Neuron (in vitro differentiated cells): ENCODE measurements at regions not wholly inside any gene's neighbourhood (a gene's known extent, or its start where the extent isn't known, plus 50 kb on each side); places are given as distances from the start of the nearest gene placed in this dataset.
"Not testable (repeated sequence)": the region's sequence is repeated elsewhere in the genome, so short reads cannot be mapped to it uniquely, and the experiment has no call there.

ENCODE experiments used
- H2AFZ ChIP-seq: one replicate; pipeline ENCODE4 v1.6.1; 2013; ENCODE audit warnings: low read depth, mild to moderate bottlenecking, inconsistent platforms, low read length, moderate library complexity
- H3K27me3 ChIP-seq: one replicate; pipeline ENCODE4 v1.6.1; 2013; ENCODE audit warnings: low read length; ENCODE audit not compliant: insufficient read depth
- H3K36me3 ChIP-seq: one replicate; pipeline ENCODE4 v1.6.1; 2013; ENCODE audit warnings: low read length; ENCODE audit not compliant: insufficient read depth
- H3K4me1 ChIP-seq: one replicate; pipeline ENCODE4 v1.6.1; 2013; ENCODE audit warnings: low read length; ENCODE audit not compliant: insufficient read depth
- H3K4me3 ChIP-seq: 2 replicates; pipeline ENCODE4 v1.5.1; 2013; ENCODE audit warnings: mild to moderate bottlenecking, low read length, moderate library complexity
- H3K9me3 ChIP-seq: one replicate; pipeline ENCODE4 v1.6.1; 2013; ENCODE audit warnings: low read length

DNA sequence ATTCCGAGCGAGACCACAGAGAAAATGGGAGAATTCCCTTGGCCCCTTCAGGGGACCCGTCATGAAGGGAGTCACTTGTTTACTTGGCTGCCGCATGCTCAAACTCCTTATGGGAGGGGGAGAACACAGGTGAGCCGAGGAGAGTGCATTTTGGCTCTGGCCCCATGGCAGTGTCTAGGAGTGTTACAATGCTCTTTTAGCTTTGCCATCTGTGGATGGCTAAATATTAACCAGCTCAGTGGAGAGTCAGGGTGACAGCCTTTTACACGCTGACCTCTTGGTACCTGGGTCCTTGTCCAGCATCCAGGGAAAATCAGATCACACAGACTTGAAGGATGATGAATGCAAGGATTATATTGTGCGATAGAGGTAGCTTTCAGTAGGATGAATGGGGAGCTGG is 146.4 kb upstream of the ATXN7L3B start:
- Histone ChIP-seq H3K4me1 (no peaks in the 10 kb centered on the region), H3K4me3 (no peak overlapping the region), H3K9me3 (no peaks in the 10 kb centered on the region), H2AFZ (no peak overlapping the region), H3K36me3 (no peaks in the 10 kb centered on the region), H3K27me3 (no peaks in the 10 kb centered on the region)

DNA sequence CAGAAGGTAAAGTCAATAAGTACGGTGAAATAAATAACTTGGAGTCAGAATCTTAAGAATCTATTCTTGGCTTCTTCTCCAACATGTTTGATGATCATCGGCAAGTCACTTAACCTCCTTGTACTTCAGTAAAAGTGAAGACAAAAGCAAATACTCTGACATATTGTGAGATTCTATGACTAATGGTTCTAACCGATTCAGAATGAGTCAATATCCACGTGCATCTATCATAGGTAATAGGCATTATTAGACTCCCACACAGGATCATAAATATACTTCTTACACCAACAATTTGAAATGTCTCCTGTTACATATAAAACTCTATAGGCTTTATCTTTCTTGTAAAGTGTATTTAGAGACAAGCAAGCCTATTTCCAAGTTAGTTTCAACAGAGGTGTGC is 144.4 kb upstream of the ATXN7L3B start:
- Histone ChIP-seq H3K36me3 (no peaks in the 10 kb centered on the region), H3K4me1 (no peaks in the 10 kb centered on the region), H3K9me3 (no peaks in the 10 kb centered on the region), H2AFZ (no peak overlapping the region), H3K4me3 (no peak overlapping the region), H3K27me3 (no peaks in the 10 kb centered on the region)

DNA sequence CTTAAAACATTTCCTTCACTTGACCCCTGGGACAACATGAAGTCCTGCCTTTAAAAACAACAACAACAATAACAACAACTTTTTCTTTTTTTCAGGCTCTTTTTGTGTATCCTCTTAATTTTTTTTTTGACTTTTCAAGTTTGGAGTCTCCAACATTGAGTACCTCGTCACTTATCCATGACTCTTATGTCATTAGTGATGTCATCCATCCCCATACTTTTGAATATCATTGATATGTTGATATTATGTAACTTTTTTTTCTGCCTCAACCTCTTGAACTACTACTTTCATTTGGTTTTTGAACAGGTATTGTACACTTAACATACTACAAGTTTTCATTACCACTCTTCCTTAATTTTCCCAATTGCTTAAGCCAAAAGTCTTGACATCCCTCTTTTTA is 143.0 kb upstream of the ATXN7L3B start:
- H3K4me1 ChIP-seq: no peaks in the 10 kb centered on the region
- no peaks in the 10 kb centered on the region for H3K27me3 ChIP-seq
- no peaks in the 10 kb centered on the region for H3K9me3 ChIP-seq
- no peak overlapping the region for H2AFZ ChIP-seq
- no peaks in the 10 kb centered on the region for H3K36me3 ChIP-seq
- H3K4me3 ChIP-seq: no peak overlapping the region

DNA sequence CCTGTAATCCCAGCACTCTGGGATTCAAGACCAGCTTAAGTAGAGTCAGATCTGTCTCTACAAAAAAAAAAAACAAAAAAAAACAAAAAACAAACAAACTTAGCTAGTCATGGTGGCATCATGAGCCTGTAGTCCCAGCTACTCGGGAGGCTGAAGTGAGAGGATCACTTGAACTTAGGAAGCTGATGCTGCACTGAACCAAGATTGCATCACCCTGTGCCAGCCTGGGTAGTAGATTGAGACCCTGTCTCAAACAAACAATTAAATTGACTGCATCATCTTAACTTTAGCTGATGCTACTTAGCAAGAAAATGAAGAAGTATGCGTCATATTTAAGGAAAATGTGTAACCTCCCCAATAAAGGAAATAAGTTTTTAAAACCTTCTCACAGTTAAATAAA is 136.6 kb upstream of the ATXN7L3B start:
- no peak overlapping the region for H2AFZ ChIP-seq
- no peaks in the 10 kb centered on the region for H3K4me1 ChIP-seq
- no peak overlapping the region for H3K4me3 ChIP-seq

DNA sequence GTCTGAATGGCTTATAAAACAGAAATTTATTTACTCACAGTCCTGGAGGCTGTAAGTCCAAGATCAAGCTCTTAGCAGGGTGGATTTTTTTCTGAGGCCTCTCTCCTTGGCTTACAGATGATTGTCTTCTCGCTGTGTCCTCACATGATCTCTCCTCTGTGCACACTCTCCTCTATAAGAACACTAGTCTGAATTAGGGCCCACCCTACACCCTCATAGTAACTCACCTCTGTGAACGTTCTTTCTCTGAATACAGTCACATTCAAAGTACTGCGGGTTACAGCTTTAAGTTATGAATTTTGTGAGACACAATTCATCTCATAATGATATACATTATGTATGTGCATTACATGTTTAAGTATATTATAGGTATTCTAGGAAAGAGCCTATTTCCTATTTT is 135.7 kb upstream of the ATXN7L3B start:
- Histone ChIP-seq H2AFZ (no peak overlapping the region), H3K36me3 (no peaks in the 10 kb centered on the region), H3K9me3 (no peaks in the 10 kb centered on the region), H3K4me3 (no peak overlapping the region), H3K27me3 (no peaks in the 10 kb centered on the region), H3K4me1 (no peaks in the 10 kb centered on the region)

More for the DNA sequence above, 136.6 kb upstream of the ATXN7L3B start:
- Histone ChIP-seq H3K9me3 (no peaks in the 10 kb centered on the region), H3K36me3 (no peaks in the 10 kb centered on the region), H3K27me3 (no peaks in the 10 kb centered on the region)

DNA sequence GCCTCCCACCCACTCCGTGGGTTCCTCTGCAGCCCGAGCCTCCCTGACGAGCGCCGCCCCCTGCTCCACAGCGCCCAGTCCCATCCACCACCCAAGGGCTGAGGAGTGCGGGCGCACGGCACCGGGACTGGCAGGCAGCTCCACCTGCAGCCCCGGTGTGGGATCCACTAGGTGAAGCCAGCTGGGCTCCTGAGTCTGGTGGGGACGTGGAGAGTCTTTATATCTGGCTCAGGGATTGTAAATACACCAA is 134.5 kb upstream of the ATXN7L3B start:
- not testable (repeated sequence) for H3K4me3 ChIP-seq, H2AFZ ChIP-seq, H3K36me3 ChIP-seq, H3K27me3 ChIP-seq, H3K4me1 ChIP-seq, H3K9me3 ChIP-seq

DNA sequence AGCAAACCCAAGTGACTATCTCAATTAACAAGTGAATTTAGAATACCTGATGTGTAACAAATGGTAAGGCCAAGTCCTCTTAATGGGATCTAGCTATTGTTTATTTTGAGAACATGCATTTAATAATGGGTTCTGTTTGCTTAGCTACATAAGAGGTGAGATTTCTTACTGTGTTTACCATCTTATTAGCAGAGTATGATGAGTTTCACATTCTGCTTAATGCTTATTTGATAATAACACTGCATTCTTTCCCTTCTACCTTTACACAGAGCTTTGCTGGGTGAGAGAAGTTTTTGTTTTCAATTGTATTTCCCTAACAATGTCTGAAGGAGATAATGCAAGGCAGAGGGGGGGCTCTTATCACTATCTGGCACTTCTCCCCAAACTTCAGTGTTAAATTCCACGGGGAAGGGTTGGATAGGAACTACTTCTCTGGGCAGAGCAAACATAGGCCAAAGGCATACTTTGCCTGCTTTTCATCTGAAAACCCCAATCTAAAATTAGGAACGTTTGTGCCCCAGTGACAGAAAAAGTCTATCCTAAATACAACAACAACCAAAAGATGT is 129.0 kb upstream of the ATXN7L3B start:
- H3K27me3 ChIP-seq: no peaks in the 10 kb centered on the region
- H3K4me1 ChIP-seq: no peaks in the 10 kb centered on the region
- no peak overlapping the region for H2AFZ ChIP-seq
- H3K36me3 ChIP-seq: no peaks in the 10 kb centered on the region
- no peaks in the 10 kb centered on the region for H3K9me3 ChIP-seq
- H3K4me3 ChIP-seq: no peak overlapping the region

DNA sequence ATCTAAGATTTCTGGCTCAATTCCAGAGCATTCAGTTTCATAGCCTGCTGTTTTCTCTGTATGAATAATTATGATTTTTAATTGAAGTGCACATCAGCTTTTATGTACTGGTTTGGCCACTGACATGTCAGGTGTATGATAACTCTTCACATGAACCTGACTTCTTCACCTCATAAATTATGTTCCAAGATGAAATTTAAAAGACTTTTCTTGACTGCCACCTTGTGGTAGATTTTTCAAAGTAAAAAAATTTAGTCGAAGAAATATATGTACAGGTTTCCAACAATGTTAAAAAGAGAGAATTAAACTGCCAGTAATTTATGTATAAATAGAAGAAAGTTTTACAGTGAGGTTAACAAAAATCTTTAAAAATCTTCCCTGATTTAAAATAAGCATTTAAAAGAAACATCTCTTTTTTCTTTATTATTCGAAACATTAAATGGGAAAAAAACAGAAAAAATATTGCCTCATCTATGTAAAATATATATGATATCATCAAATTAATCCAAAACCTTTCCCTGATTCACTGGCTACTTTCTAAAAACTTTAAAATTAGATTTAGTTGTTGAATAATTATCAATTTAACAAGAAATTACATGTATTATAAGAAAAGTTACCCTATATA is 124.9 kb upstream of the ATXN7L3B start:
- no peaks in the 10 kb centered on the region for H3K9me3 ChIP-seq
- H2AFZ ChIP-seq: no peak overlapping the region
- H3K4me3 ChIP-seq: no peak overlapping the region
- no peaks in the 10 kb centered on the region for H3K27me3 ChIP-seq
- no peaks in the 10 kb centered on the region for H3K4me1 ChIP-seq
- H3K36me3 ChIP-seq: no peaks in the 10 kb centered on the region

DNA sequence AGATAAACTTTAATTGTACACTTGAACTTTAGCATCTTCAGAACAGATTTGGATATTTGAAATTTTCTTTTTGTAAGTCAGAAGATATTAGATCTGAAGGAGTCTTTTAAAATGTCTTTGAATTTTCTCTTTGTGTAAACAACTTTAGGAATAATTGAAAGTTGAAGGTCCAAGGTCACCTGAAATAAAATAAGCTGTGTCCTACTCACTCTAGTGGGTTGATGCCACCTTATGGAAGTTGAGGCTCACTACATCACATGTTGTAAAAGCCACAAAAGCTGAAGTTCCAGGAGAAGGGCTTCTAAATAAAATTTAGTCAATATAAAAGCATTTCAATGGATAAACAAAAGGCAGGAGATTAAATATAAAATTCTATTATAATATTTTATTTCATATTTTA is 122.0 kb upstream of the ATXN7L3B start:
- Histone ChIP-seq H2AFZ (no peak overlapping the region), H3K4me1 (no peaks in the 10 kb centered on the region), H3K36me3 (no peaks in the 10 kb centered on the region), H3K27me3 (no peaks in the 10 kb centered on the region), H3K4me3 (no peak overlapping the region), H3K9me3 (no peaks in the 10 kb centered on the region)

DNA sequence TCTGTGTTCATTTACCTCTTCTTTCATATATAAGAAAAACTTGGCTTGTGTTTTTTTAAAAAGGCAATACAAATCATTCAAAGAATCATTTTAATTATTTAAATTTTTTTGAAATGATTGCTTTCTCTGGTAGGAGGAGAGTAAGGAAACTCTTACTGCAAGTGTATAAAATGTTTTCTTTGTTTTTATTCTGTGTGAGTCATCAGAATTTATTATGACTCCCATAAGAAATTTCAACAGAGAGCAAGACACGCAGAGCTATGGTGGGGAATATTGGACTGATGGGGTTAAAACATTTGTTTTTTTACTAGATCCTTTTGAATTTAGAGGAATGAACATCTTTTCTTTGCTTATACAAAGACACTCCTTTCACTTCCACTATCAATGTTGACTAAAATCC is 119.1 kb upstream of the ATXN7L3B start:
- Histone ChIP-seq H3K4me3 (no peak overlapping the region), H3K27me3 (no peaks in the 10 kb centered on the region), H3K9me3 (no peaks in the 10 kb centered on the region), H2AFZ (no peak overlapping the region), H3K36me3 (no peaks in the 10 kb centered on the region), H3K4me1 (no peaks in the 10 kb centered on the region)

DNA sequence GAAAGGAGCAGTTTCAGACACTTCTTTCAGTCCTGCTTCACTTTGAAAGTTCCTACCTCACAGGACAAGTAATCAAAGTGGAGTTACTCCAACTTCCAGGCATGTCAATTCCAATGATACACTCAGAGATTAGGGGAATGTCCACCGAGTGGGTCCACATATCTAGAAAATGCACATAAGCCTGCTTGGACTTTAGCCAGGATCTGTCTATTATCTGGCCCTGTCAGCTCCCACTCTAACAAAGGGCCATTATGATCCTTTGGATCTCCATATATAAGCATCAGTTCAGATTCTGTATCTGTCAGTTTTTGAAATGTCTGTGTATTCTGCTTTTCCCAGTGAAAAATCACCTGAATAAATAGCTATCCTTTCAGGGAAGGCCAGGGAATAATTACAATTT is 112.9 kb upstream of the ATXN7L3B start:
- Histone ChIP-seq H3K4me1 (no peaks in the 10 kb centered on the region), H3K27me3 (no peaks in the 10 kb centered on the region), H3K4me3 (no peak overlapping the region), H3K9me3 (no peaks in the 10 kb centered on the region), H2AFZ (no peak overlapping the region), H3K36me3 (no peaks in the 10 kb centered on the region)

DNA sequence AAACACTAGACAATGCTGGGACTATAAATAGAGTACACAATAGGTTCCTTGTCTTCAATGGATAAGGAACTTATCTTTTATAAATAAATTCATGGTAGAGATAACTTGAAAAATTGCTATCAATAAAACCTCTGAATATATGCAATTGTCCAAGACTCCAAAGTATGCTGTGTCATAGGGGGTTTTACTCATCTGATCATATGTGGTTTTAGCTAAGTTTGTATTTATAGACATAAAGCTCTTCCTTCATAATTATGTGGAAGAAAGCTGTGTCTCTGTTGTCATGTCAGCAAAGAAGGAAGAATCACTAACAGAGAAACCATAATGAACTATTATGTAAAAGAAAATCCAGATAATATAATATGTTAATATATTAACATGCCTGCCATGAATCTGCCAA is 111.5 kb upstream of the ATXN7L3B start:
- H3K4me1 ChIP-seq: no peaks in the 10 kb centered on the region
- H3K4me3 ChIP-seq: no peak overlapping the region
- H3K27me3 ChIP-seq: no peaks in the 10 kb centered on the region
- no peak overlapping the region for H2AFZ ChIP-seq
- H3K36me3 ChIP-seq: no peaks in the 10 kb centered on the region
- H3K9me3 ChIP-seq: no peaks in the 10 kb centered on the region

DNA sequence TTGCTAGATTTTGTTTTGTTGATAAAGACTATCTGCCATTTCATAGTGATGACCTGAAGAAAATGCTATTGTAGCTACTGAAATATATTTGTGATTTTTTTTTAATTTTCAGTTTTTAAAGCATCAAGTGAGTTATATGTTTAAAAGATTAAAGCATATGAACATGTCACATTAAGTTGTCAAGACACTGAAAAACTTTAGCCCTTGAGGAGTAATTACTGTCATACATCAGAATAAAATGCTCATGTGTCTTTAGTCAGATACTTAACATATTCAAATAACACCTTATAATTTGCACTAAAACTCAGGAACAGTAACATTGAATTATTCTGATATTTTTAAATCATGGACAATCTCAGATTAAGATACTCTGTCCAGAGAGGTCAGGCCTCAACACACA is 108.1 kb upstream of the ATXN7L3B start:
- no peak overlapping the region for H3K4me3 ChIP-seq
- H3K36me3 ChIP-seq: no peaks in the 10 kb centered on the region
- no peaks in the 10 kb centered on the region for H3K4me1 ChIP-seq
- H3K9me3 ChIP-seq: no peaks in the 10 kb centered on the region
- H2AFZ ChIP-seq: no peak overlapping the region
- H3K27me3 ChIP-seq: no peaks in the 10 kb centered on the region

DNA sequence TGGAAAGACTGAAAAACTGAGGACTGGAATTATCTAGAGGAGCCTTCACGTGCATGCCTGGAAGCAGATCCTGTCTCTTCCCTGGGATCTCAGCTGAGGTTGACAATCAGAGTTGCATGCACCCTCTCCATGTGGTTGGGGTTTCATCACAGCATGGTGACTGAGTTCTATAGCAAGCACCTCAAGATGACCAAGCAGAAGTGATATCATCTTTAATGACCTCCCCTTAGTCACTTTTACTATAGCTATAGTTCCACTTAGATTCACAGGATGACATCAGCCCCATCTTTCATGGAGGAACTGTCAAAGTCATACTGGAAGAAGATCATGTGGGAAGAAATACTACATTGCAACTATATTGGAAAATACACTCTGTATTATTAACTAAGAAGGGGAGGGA is 105.8 kb upstream of the ATXN7L3B start:
- Histone ChIP-seq H2AFZ (no peak overlapping the region), H3K36me3 (no peaks in the 10 kb centered on the region), H3K4me3 (no peak overlapping the region)

More for the DNA sequence above, 105.8 kb upstream of the ATXN7L3B start:
- no peaks in the 10 kb centered on the region for H3K4me1 ChIP-seq
- H3K9me3 ChIP-seq: no peaks in the 10 kb centered on the region
- no peaks in the 10 kb centered on the region for H3K27me3 ChIP-seq
